8988T (cell line): ENCODE measurements at regions not wholly inside any gene's neighbourhood (a gene's known extent, or its start where the extent isn't known, plus 50 kb on each side); places are given as distances from the start of the nearest gene placed in this dataset.

Experiments used
- DNase-seq: peaks from one replicate; pipeline ENCODE4 v3.0.0; 2011

- DNase-seq = no peak
These were observed 170.3 kb downstream of the TMEM18 start for GRCh38 chr2:506866-507265.

GRCh38 chr2:506451-506850, 170.8 kb downstream of the TMEM18 start:
- no peak for DNase-seq

GRCh38 chr2:505941-506340, 171.3 kb downstream of the TMEM18 start:
- no peak for DNase-seq

GRCh38 chr2:503288-503999, 173.8 kb downstream of the TMEM18 start:
- no peak for DNase-seq

GRCh38 chr2:502831-503230, 174.4 kb downstream of the TMEM18 start:
- DNase-seq = no peak

- no peak for DNase-seq
These were observed 175.5 kb downstream of the TMEM18 start for GRCh38 chr2:501667-502066.

- peak; percentile 62 for DNase-seq
These were observed 176.1 kb downstream of the TMEM18 start for GRCh38 chr2:501130-501529.

GRCh38 chr2:499726-500125, 177.5 kb downstream of the TMEM18 start:
- DNase-seq = no peak

GRCh38 chr2:498493-499178, 178.6 kb downstream of the TMEM18 start:
- DNase-seq = no peak

GRCh38 chr2:497770-498492, 179.3 kb downstream of the TMEM18 start:
- DNase-seq = no peak

GRCh38 chr2:496729-497128, 180.5 kb downstream of the TMEM18 start:
- DNase-seq = no peak

GRCh38 chr2:495745-496275, 181.4 kb downstream of the TMEM18 start:
- no peak for DNase-seq

- no peak for DNase-seq
These were observed 182.4 kb downstream of the TMEM18 start for GRCh38 chr2:494853-495252.

GRCh38 chr2:493228-493627, 184.0 kb downstream of the TMEM18 start:
- DNase-seq = no peak

GRCh38 chr2:492178-492577, 185.0 kb downstream of the TMEM18 start:
- no peak for DNase-seq

GRCh38 chr2:489838-490237, 187.4 kb downstream of the TMEM18 start:
- DNase-seq = no peak

- DNase-seq = no peak
These were observed 188.1 kb downstream of the TMEM18 start for GRCh38 chr2:489084-489483.

- no peak for DNase-seq
These were observed 189.8 kb downstream of the TMEM18 start for GRCh38 chr2:487186-488079.

GRCh38 chr2:486371-486770, 190.8 kb downstream of the TMEM18 start:
- no peak for DNase-seq

- DNase-seq = no peak
These were observed 193.5 kb upstream of the ALKAL2 start for GRCh38 chr2:481388-481787.

GRCh38 chr2:479490-480176, 191.7 kb upstream of the ALKAL2 start:
- DNase-seq = no peak

GRCh38 chr2:479031-479430, 191.1 kb upstream of the ALKAL2 start:
- DNase-seq = no peak
